ENCODE measurements at regions not wholly inside any gene's neighbourhood (a gene's known extent, or its start where the extent isn't known, plus 50 kb on each side); places are given as distances from the start of the nearest gene placed in this dataset.
"Not testable (repeated sequence)": the region's sequence is repeated elsewhere in the genome, so short reads cannot be mapped to it uniquely, and the experiment has no call there.

DNA sequence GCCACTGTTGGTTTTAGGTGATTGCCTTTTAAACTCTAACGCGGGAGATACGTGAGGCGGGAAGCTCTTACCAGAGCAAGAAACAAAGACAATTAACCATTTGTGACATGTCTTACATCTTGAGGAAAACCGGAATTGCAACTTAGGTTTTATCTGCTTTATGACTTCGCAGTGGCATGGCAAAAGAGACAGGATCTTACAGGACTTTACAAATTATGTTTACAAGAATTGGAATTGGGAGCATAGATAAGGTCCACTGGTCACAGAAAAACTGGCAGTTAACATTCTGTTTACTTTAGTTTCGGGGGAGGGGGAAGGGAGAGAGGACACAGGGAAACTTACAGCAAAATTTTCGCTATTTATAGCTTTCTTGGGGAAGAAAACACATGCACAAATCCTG is 1119.6 kb downstream of the ZPLD1 start:
- no peak overlapping the region for H3K9ac ChIP-seq (ENCODE audit: control insufficient read depth, extremely low read depth, insufficient read depth, low read length)
- FAIRE-seq, result no peak
- TF ChIP-seq, protein P1, sequence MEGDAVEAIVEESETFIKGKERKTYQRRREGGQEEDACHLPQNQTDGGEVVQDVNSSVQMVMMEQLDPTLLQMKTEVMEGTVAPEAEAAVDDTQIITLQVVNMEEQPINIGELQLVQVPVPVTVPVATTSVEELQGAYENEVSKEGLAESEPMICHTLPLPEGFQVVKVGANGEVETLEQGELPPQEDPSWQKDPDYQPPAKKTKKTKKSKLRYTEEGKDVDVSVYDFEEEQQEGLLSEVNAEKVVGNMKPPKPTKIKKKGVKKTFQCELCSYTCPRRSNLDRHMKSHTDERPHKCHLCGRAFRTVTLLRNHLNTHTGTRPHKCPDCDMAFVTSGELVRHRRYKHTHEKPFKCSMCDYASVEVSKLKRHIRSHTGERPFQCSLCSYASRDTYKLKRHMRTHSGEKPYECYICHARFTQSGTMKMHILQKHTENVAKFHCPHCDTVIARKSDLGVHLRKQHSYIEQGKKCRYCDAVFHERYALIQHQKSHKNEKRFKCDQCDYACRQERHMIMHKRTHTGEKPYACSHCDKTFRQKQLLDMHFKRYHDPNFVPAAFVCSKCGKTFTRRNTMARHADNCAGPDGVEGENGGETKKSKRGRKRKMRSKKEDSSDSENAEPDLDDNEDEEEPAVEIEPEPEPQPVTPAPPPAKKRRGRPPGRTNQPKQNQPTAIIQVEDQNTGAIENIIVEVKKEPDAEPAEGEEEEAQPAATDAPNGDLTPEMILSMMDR (optimal IDR thresholded peaks at IDR 0.05 in 1 of 3, IDR thresholded peaks at IDR 0.05 in 1 of 3, conservative IDR thresholded peaks at IDR 0.05 in 1 of 3; ENCODE audit: extremely low read depth in 1 of 3, insufficient read depth in 2 of 3, low read length in 3 of 3), result no peak
- TF ChIP-seq EZH2 (IDR thresholded peaks at IDR 0.05; ENCODE audit: low read length), result no peak
- no peaks in the 10 kb centered on the region for H3K36me3 ChIP-seq (ENCODE audit: control insufficient read depth in 2 of 2, extremely low read depth in 1 of 2, insufficient read depth in 2 of 2, low read length in 2 of 2)
- DNase-seq (ENCODE audit: low read depth, low spot score), result no peak
- H3K27me3 ChIP-seq (ENCODE audit: control insufficient read depth, extremely low read depth, insufficient read depth, low read length), result no peaks in the 10 kb centered on the region
- no peak overlapping the region for H3K27ac ChIP-seq (ENCODE audit: control insufficient read depth, insufficient read depth, low read length)
- H2AFZ ChIP-seq (ENCODE audit: control insufficient read depth, low read length), result no peak overlapping the region
- no peaks in the 10 kb centered on the region for H3K79me2 ChIP-seq (ENCODE audit: control insufficient read depth, insufficient read depth, low read length)
- H3K4me2 ChIP-seq (ENCODE audit: control insufficient read depth, extremely low read depth, insufficient read depth, low read depth, low read length), result no peak overlapping the region
- no peaks in the 10 kb centered on the region for H3K9me3 ChIP-seq (ENCODE audit: control insufficient read depth, low read depth, low read length)
- no peak overlapping the region for H3K4me3 ChIP-seq (ENCODE audit: control insufficient read depth in 2 of 3, extremely low read depth in 1 of 3, insufficient read depth in 2 of 3, low read depth in 1 of 3, low read length in 3 of 3)
- H3K4me1 ChIP-seq (ENCODE audit: control insufficient read depth, extremely low read depth, insufficient read depth, low read length), result no peaks in the 10 kb centered on the region
- H3K9me1 ChIP-seq (ENCODE audit: control insufficient read depth, extremely low read depth, insufficient read depth, low read length), result no peaks in the 10 kb centered on the region
- no peaks in the 10 kb centered on the region for H4K20me1 ChIP-seq (ENCODE audit: control insufficient read depth, extremely low read depth, insufficient read depth, low read length)
- dilution Hi-C loops (cut with MboI; ENCODE audit: extremely low pct_ligation_motif_present, low sequenced_read_pairs), result no loop called here

DNA sequence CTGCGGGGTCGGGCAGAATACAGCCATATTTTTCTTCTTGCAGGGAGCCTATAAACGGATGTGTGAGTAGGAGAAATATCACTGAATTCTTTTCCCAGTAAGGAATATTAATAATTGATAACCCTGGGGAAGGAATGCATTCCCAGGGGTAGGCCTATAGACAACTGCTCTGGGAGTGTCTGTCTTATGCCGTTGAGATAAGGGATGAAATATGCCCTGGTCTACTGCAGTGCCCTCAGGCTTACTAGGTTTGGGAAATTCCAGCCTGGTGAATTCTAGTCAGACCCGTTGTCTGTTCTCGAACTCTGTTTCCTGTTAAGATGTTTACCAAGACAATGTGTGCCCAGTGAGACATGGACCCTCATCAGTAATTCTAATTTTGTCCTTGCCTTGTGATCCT is 1129.3 kb downstream of the ZPLD1 start:
- DNase-seq (ENCODE audit: low read depth, low spot score); H3K9me3 ChIP-seq (ENCODE audit: control insufficient read depth, low read depth, low read length); H3K9me1 ChIP-seq (ENCODE audit: control insufficient read depth, extremely low read depth, insufficient read depth, low read length); FAIRE-seq; H3K4me1 ChIP-seq (ENCODE audit: control insufficient read depth, extremely low read depth, insufficient read depth, low read length); H3K27ac ChIP-seq (ENCODE audit: control insufficient read depth, insufficient read depth, low read length); dilution Hi-C loops (cut with MboI; ENCODE audit: extremely low pct_ligation_motif_present, low sequenced_read_pairs); H2AFZ ChIP-seq (ENCODE audit: control insufficient read depth, low read length); H3K9ac ChIP-seq (ENCODE audit: control insufficient read depth, extremely low read depth, insufficient read depth, low read length); H3K36me3 ChIP-seq (ENCODE audit: control insufficient read depth in 2 of 2, extremely low read depth in 1 of 2, insufficient read depth in 2 of 2, low read length in 2 of 2); H3K27me3 ChIP-seq (ENCODE audit: control insufficient read depth, extremely low read depth, insufficient read depth, low read length); H3K79me2 ChIP-seq (ENCODE audit: control insufficient read depth, insufficient read depth, low read length); H3K4me2 ChIP-seq (ENCODE audit: control insufficient read depth, extremely low read depth, insufficient read depth, low read depth, low read length); H4K20me1 ChIP-seq (ENCODE audit: control insufficient read depth, extremely low read depth, insufficient read depth, low read length); H3K4me3 ChIP-seq (ENCODE audit: control insufficient read depth in 2 of 3, extremely low read depth in 1 of 3, insufficient read depth in 2 of 3, low read depth in 1 of 3, low read length in 3 of 3): not testable (repeated sequence)

DNA sequence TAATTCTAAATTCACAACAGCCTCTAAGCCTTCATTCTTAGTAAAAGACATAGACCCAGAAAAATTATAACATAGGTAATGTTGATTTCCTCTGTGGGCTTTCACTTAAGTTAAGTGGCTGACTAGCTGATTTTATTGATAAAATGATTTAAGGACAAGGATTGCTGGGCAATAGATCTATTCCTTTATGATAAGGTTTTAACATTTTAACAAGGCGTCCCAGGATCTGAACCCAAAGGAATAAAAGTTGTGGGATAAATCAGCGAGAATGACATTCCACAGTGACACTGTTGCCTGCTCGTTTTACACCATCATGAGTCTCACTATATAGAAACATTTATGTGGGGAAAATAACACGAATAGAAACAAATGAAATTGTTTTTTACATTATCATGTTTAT is 1151.0 kb downstream of the ZPLD1 start:
- no peaks in the 10 kb centered on the region for H3K4me1 ChIP-seq (ENCODE audit: control insufficient read depth, extremely low read depth, insufficient read depth, low read length)

More for the DNA sequence above, 1151.0 kb downstream of the ZPLD1 start:
- Histone ChIP-seq H3K79me2 (ENCODE audit: control insufficient read depth, insufficient read depth, low read length) (no peaks in the 10 kb centered on the region), H3K9ac (ENCODE audit: control insufficient read depth, extremely low read depth, insufficient read depth, low read length) (no peak overlapping the region), H3K4me2 (ENCODE audit: control insufficient read depth, extremely low read depth, insufficient read depth, low read depth, low read length) (no peak overlapping the region), H3K27me3 (ENCODE audit: control insufficient read depth, extremely low read depth, insufficient read depth, low read length) (no peaks in the 10 kb centered on the region), H3K9me3 (ENCODE audit: control insufficient read depth, low read depth, low read length) (no peaks in the 10 kb centered on the region), H2AFZ (ENCODE audit: control insufficient read depth, low read length) (no peak overlapping the region), H3K27ac (ENCODE audit: control insufficient read depth, insufficient read depth, low read length) (no peak overlapping the region), H4K20me1 (ENCODE audit: control insufficient read depth, extremely low read depth, insufficient read depth, low read length) (no peaks in the 10 kb centered on the region), H3K9me1 (ENCODE audit: control insufficient read depth, extremely low read depth, insufficient read depth, low read length) (no peaks in the 10 kb centered on the region), H3K4me3 (ENCODE audit: control insufficient read depth in 2 of 3, extremely low read depth in 1 of 3, insufficient read depth in 2 of 3, low read depth in 1 of 3, low read length in 3 of 3) (no peak overlapping the region), H3K36me3 (ENCODE audit: control insufficient read depth in 2 of 2, extremely low read depth in 1 of 2, insufficient read depth in 2 of 2, low read length in 2 of 2) (no peaks in the 10 kb centered on the region)
- TF ChIP-seq, protein P1 (optimal IDR thresholded peaks at IDR 0.05 in 1 of 3, IDR thresholded peaks at IDR 0.05 in 1 of 3, conservative IDR thresholded peaks at IDR 0.05 in 1 of 3; ENCODE audit: extremely low read depth in 1 of 3, insufficient read depth in 2 of 3, low read length in 3 of 3), result no peak
- no peak for TF ChIP-seq EZH2 (IDR thresholded peaks at IDR 0.05; ENCODE audit: low read length)
- dilution Hi-C loops (cut with MboI; ENCODE audit: extremely low pct_ligation_motif_present, low sequenced_read_pairs), result no loop called here
- DNase-seq (ENCODE audit: low read depth, low spot score) (no peak), FAIRE-seq (no peak)
